Gastrocnemius medialis (tissue), 4 donors: ENCODE measurements at regions not wholly inside any gene's neighbourhood (a gene's known extent, or its start where the extent isn't known, plus 50 kb on each side); places are given as distances from the start of the nearest gene placed in this dataset.

ENCODE experiments used
- POLR2A ChIP-seq, 2 donors: fragments of 450-650 bp; IDR thresholded peaks; one replicate each; pipeline ENCODE4 v1.6.1; 2017; ENCODE audit warnings: antibody characterized with exemption in 2 of 2, mild to moderate bottlenecking in 2 of 2, moderate library complexity in 2 of 2
- TF ChIP-seq, protein P1 (sequence below), 5 experiments: fragments of 450-650 bp in 3 of 5; fragments of 200-600 bp in 2 of 5; sonication (generic) in 2 of 5; IDR thresholded peaks in 4 of 5; conservative IDR thresholded peaks in 1 of 5; 1 replicate in 4 of 5; 2 replicates in 1 of 5; pipeline ENCODE4 v1.5.1; 2016 to 2019; ENCODE audit warnings: antibody characterized with exemption in 5 of 5, mild to moderate bottlenecking in 3 of 5, moderate library complexity in 3 of 5

- TF ChIP-seq, protein P1, sequence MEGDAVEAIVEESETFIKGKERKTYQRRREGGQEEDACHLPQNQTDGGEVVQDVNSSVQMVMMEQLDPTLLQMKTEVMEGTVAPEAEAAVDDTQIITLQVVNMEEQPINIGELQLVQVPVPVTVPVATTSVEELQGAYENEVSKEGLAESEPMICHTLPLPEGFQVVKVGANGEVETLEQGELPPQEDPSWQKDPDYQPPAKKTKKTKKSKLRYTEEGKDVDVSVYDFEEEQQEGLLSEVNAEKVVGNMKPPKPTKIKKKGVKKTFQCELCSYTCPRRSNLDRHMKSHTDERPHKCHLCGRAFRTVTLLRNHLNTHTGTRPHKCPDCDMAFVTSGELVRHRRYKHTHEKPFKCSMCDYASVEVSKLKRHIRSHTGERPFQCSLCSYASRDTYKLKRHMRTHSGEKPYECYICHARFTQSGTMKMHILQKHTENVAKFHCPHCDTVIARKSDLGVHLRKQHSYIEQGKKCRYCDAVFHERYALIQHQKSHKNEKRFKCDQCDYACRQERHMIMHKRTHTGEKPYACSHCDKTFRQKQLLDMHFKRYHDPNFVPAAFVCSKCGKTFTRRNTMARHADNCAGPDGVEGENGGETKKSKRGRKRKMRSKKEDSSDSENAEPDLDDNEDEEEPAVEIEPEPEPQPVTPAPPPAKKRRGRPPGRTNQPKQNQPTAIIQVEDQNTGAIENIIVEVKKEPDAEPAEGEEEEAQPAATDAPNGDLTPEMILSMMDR (IDR thresholded peaks at IDR 0.05 in 4 of 5, conservative IDR thresholded peaks at IDR 0.05 in 1 of 5), result no peak
- TF ChIP-seq POLR2A (IDR thresholded peaks at IDR 0.05), result no peak
Observed at GRCh38 chr2:154600927-154601494, 97.5 kb upstream of the KCNJ3 start.
